GM18519 (cell line): ENCODE measurements at regions not wholly inside any gene's neighbourhood (a gene's known extent, or its start where the extent isn't known, plus 50 kb on each side); places are given as distances from the start of the nearest gene placed in this dataset.
"Not testable (repeated sequence)": the region's sequence is repeated elsewhere in the genome, so short reads cannot be mapped to it uniquely, and the experiment has no call there.

Experiments used
- ATAC-seq: cut with Tn5 transposase; IDR thresholded peaks from one replicate; pipeline ENCODE4 v1.9.1; 2021; ENCODE audit warnings: mild to moderate bottlenecking, moderate library complexity; ENCODE audit not compliant: unreplicated experiment, low FRiP score

GRCh38 chr3:17927036-17927435 is 184.6 kb upstream of the TBC1D5 start:
- ATAC-seq, result no peak

GRCh38 chr3:17915341-17915740 is 172.9 kb upstream of the TBC1D5 start:
- ATAC-seq, result no peak

- no peak for ATAC-seq
Observed at GRCh38 chr3:17913359-17913758, 170.9 kb upstream of the TBC1D5 start.

GRCh38 chr3:17911986-17912760 is 169.7 kb upstream of the TBC1D5 start:
- no peak for ATAC-seq

GRCh38 chr3:17910922-17911321 is 168.5 kb upstream of the TBC1D5 start:
- ATAC-seq, result no peak

DNA sequence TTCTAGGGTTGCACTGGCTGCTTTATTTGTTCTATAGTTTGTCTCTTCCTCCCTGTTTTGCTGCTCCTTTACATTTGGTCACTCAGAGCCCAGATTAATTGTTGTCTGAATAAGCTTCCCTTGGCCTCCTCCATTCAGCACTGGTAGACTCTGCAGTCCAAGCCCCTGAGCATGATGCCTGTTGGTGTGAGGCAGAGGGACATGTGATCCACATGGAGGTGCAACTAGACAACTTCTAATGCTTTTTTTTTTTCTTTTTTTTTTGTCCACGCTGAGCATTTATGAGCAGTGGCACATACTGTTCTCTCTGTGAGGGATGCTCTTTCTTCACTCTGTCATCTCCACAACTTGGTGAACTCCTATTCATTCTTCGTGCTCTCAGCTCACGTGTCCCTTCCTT is 167.3 kb upstream of the TBC1D5 start:
- ATAC-seq, result no peak

- ATAC-seq, result no peak
Observed at GRCh38 chr3:17908399-17909191, 166.2 kb upstream of the TBC1D5 start.

DNA sequence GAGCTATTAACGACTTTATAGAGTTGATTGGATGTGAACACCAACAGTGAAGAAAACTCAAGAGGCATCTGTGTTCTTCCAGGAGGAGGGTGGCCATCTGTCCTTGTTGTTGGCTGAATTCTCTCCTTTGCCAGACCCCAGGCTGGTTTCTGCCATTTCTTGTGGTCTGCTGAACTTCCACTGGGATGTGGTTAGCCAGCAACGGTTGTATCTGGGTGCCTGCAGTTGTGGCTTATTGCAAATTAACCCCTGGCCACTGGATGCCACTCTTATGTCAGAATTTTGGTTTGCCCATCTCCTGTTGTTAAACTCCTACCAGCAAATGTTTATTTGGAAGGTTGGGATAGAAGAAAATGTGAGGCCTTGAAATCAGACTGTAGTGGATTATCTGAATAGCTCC is 163.6 kb upstream of the TBC1D5 start:
- no peak for ATAC-seq

DNA sequence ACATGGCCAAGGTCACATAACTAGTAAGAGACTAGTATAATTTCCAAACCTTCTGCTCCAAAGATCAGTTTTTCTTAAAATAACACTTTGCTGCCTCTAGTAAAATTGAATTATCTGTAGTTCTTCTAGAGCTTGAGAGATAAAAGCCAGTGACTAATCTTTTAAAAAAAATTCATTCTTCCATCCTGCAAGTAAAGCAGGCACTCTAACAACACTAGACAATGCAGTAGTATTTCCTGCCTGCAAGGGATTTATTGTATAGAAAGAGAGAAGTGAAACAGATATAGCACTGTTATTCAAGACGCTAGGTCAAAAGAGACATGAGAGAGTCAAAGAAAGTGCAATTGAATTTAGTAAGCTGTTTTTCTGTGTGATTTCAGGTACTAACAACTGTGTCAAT is 159.5 kb upstream of the TBC1D5 start:
- ATAC-seq, result peak; percentile 97

- ATAC-seq, result peak; percentile 87
Observed at GRCh38 chr3:17894434-17895060, 152.1 kb upstream of the TBC1D5 start.

DNA sequence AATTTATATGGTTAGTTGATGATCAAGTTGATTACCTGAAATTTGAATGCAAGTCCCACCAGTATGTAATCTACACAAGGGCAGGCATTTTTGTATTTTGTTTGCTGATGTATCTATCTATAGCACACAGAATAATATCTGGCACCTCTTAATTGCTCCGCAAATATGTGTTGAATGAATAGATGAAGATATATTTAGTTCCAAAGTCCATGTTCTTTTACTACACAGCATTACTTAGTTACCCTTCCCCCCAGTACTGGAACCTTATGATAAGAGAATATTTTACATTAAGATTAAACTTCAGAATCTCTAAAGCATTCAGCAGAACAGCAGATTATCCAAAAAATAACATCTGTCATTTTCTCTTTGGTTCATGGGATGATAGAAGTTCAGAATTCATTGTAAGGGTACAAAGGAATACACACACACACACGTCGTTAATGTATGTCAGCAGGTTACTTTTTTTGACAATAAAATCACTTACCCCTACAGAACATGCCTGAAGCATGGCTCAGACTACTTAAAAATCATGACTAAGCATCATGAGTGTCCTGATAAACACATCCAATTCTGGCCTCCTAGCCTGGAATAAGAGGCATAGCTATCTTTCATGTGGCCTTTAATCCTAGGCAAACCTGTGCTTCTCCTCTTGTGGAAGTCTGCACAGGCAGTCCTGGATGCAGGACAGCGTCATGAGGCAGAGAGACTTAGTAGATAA is 148.9 kb upstream of the TBC1D5 start:
- no peak for ATAC-seq

- no peak for ATAC-seq
Observed at GRCh38 chr3:17885986-17886385, 143.6 kb upstream of the TBC1D5 start.

GRCh38 chr3:17882981-17883380 is 140.6 kb upstream of the TBC1D5 start:
- ATAC-seq, result no peak

- ATAC-seq, result no peak
Observed at GRCh38 chr3:17877299-17877698, 134.9 kb upstream of the TBC1D5 start.

DNA sequence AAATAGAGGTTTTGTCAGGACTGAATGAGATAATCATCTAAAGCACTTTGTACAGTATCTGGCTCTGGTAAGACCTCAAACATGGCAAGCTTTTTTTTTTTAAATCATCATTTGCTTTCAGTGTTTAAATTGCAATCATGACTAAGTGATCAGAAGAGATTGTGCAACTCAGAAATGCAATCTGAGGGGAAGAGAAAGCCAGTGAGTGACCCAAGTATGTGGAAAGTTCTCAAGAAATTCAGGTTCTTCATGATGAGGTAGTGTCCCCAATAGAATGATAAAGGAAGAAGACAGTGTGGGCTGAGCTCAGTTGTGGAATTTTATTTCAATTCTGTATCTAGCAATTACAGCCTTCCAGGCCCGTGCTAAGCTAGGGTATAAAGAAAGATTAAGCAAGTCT is 132.2 kb upstream of the TBC1D5 start:
- no peak for ATAC-seq

- ATAC-seq, result no peak
Observed at GRCh38 chr3:17872457-17872856, 130.0 kb upstream of the TBC1D5 start.

- no peak for ATAC-seq
Observed at GRCh38 chr3:17865631-17866030, 123.2 kb upstream of the TBC1D5 start.

DNA sequence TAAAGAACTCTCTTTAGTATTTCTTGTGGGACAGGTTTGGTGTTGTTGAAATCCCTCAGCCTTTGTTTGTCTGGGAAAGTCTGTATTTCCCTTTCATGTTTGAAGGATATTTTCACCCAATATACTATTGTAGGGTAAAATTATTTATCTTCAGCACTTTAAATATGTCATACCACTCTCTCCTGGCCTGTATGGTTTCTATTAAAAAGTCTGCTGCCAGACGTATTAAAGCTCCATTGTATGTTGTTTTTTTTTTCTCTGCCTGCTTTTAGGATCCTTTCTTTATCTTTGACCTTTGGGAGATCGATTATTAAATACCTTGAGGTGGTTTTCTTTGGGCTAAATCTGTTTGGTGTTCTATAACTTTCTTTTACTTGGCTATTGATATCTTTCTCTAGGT is 119.0 kb upstream of the TBC1D5 start:
- no peak for ATAC-seq

- ATAC-seq, result not testable (repeated sequence)
Observed at GRCh38 chr3:17860840-17861471, 118.5 kb upstream of the TBC1D5 start.

- ATAC-seq, result peak; percentile 69
Observed at GRCh38 chr3:17852217-17852616, 109.8 kb upstream of the TBC1D5 start.
